Panc1 (cell line): ENCODE measurements at regions not wholly inside any gene's neighbourhood (a gene's known extent, or its start where the extent isn't known, plus 50 kb on each side); places are given as distances from the start of the nearest gene placed in this dataset.

Experiments used
- ATAC-seq: fragments of 200-7000 bp; cut with Tn5 transposase; 2 replicates; pipeline ENCODE4 v1.9.1; 2020; ENCODE audit warnings: mild to moderate bottlenecking, moderate library complexity
- BruUV-seq: library from RNA; stranded (reverse); fragments of 400-500 nt; replicated peaks from 2 replicates; lab custom pipeline; 2021; lab: Mats Ljungman, UMichigan
- CTCF ChIA-PET: fragments of 300-600 bp; sonication (Branson Sonifier 250); formaldehyde crosslinking; loops from one replicate; lab custom pipeline; 2022; ENCODE audit warnings: antibody characterized with exemption; lab: Charles Lee
- POLR2A ChIA-PET: fragments of 300-600 bp; sonication (Branson Sonifier 250); formaldehyde crosslinking; loops from one replicate; lab custom pipeline; 2022; ENCODE audit warnings: antibody characterized with exemption; lab: Charles Lee
- DNase-seq: peaks from one replicate; pipeline ENCODE4 v3.0.0-alpha.2; 2010; ENCODE audit warnings: low read depth, low spot score
- H3K27ac ChIP-seq: 2 replicates; pipeline ENCODE4 v1.5.1; 2011; ENCODE audit warnings: mild to moderate bottlenecking, low read length, inconsistent platforms
- H3K27me3 ChIP-seq: fragments of 200-500 bp; sonication (Bioruptor generic); 2 replicates; pipeline ENCODE4 v1.6.0; 2014; ENCODE audit warnings: low read length, inconsistent platforms; ENCODE audit not compliant: control insufficient read depth, insufficient read depth
- H3K36me3 ChIP-seq: fragments of 200-500 bp; sonication (Bioruptor generic); 2 replicates; pipeline ENCODE4 v1.5.1; 2014; ENCODE audit warnings: inconsistent platforms, mild to moderate bottlenecking, low read length, moderate library complexity; ENCODE audit not compliant: control insufficient read depth, insufficient read depth
- H3K4me1 ChIP-seq: 2 replicates; pipeline ENCODE4 v1.5.1; 2011; ENCODE audit warnings: inconsistent platforms, mild to moderate bottlenecking, low read length, moderate library complexity; ENCODE audit not compliant: control insufficient read depth, insufficient read depth
- H3K4me3 ChIP-seq, 2 experiments: 2 replicates each; pipeline ENCODE4 v1.5.1; 2011 to 2012; ENCODE audit warnings: low read depth in 2 of 2, low read length in 2 of 2, mild to moderate bottlenecking in 2 of 2, inconsistent platforms in 1 of 2, moderate library complexity in 1 of 2
- H3K9me3 ChIP-seq: fragments of 200-500 bp; sonication (Bioruptor generic); 2 replicates; pipeline ENCODE4 v1.5.1; 2014; ENCODE audit warnings: low read depth, mild to moderate bottlenecking, inconsistent platforms, low read length, moderate library complexity; ENCODE audit not compliant: control insufficient read depth, insufficient read depth
- CTCF ChIP-seq: fragments of 450-650 bp; IDR thresholded peaks from 2 replicates; pipeline ENCODE4 v1.5.1; 2017; ENCODE audit warnings: mild to moderate bottlenecking
- POLR2AphosphoS5 ChIP-seq: IDR thresholded peaks from 2 replicates; pipeline ENCODE4 v1.6.1; 2012; ENCODE audit warnings: mild to moderate bottlenecking, low read depth, low read length, moderate library complexity
- REST ChIP-seq, 2 experiments: IDR thresholded peaks; 2 replicates each; pipeline ENCODE4 v1.6.1; 2011 to 2012; ENCODE audit warnings: low read depth in 2 of 2, control low read depth in 1 of 2, low read length in 1 of 2, mild to moderate bottlenecking in 1 of 2, moderate library complexity in 1 of 2; ENCODE audit not compliant: insufficient read depth in 1 of 2
- SIN3A ChIP-seq: IDR thresholded peaks from 2 replicates; pipeline ENCODE4 v1.6.1; 2012; ENCODE audit warnings: low read depth, mild to moderate bottlenecking, low read length, moderate library complexity, borderline replicate concordance; ENCODE audit not compliant: insufficient read depth
- TCF7L2 ChIP-seq: IDR thresholded peaks from 2 replicates; pipeline ENCODE4 v1.6.1; 2011; ENCODE audit warnings: mild to moderate bottlenecking, low read depth, low read length, inconsistent platforms
- in situ Hi-C: cut with HindIII; loops from 2 replicates; pipeline ENCODE4 v1.10.0; 2016; ENCODE audit warnings: low sequenced_read_pairs, low pct_unique_long_range_greater_than_20kb
- intact Hi-C: fragments of 100-400 bp; cut with micrococcal nuclease; formaldehyde crosslinking; loops from one replicate; pipeline ENCODE4 v1.10.0; 2022; ENCODE audit not compliant: unreplicated experiment

- ChIA-PET CTCF (no interaction called here), POLR2A (no interaction called here)
- no peaks in the 10 kb centered on the region for H3K27me3 ChIP-seq
- TF ChIP-seq REST (IDR thresholded peaks at IDR 0.05; ENCODE audit: insufficient read depth in 1 of 2, low read depth in 2 of 2, low read length in 1 of 2) (no peak), SIN3A (no peak), TCF7L2 (no peak), CTCF (no peak), POLR2AphosphoS5 (no peak)
- intact Hi-C loops = no loop called here
- H3K9me3 ChIP-seq = no peaks in the 10 kb centered on the region
- DNase-seq (no peak), ATAC-seq (no peak)
- no peaks in the 10 kb centered on the region for H3K4me1 ChIP-seq
- no TSS peak for BruUV-seq
- H3K36me3 ChIP-seq = no peaks in the 10 kb centered on the region
- in situ Hi-C loops = no loop called here
- no peak overlapping the region for H3K4me3 ChIP-seq
- no peak overlapping the region for H3K27ac ChIP-seq
Measured at GRCh38 chr4:45554423-45554822, 569.4 kb downstream of the GABRG1 start.

- no peak for TF ChIP-seq TCF7L2
- no peak for TF ChIP-seq SIN3A
- TF ChIP-seq CTCF = no peak
- TF ChIP-seq REST (IDR thresholded peaks at IDR 0.05; ENCODE audit: insufficient read depth in 1 of 2, low read depth in 2 of 2, low read length in 1 of 2) = no peak
- TF ChIP-seq POLR2AphosphoS5 = no peak
- Histone ChIP-seq H3K27ac (no peak overlapping the region), H3K36me3 (no peaks in the 10 kb centered on the region), H3K9me3 (no peaks in the 10 kb centered on the region), H3K4me1 (no peaks in the 10 kb centered on the region), H3K4me3 (no peak overlapping the region), H3K27me3 (no peaks in the 10 kb centered on the region)
- in situ Hi-C loops = no loop called here
- intact Hi-C loops = no loop called here
- ChIA-PET POLR2A (no interaction called here), CTCF (no interaction called here)
- no TSS peak for BruUV-seq
- DNase-seq = no peak
- ATAC-seq = no peak
Measured at GRCh38 chr4:45550766-45551366, 573.0 kb downstream of the GABRG1 start.
